Stomach (tissue), 4 donors: ENCODE measurements at regions not wholly inside any gene's neighbourhood (a gene's known extent, or its start where the extent isn't known, plus 50 kb on each side); places are given as distances from the start of the nearest gene placed in this dataset.

ENCODE experiments used
- POLR2A ChIP-seq, 4 donors: fragments of 450-650 bp; IDR thresholded peaks; one replicate each; pipeline ENCODE4 v1.6.1; 2016; ENCODE audit warnings: antibody characterized with exemption in 4 of 4, control low read depth in 2 of 4, mild to moderate bottlenecking in 1 of 4, moderate library complexity in 1 of 4
- TF ChIP-seq, protein P1 (sequence below), 7 experiments: fragments of 450-650 bp in 4 of 7; fragments of 200-600 bp in 3 of 7; sonication (generic) in 3 of 7; IDR thresholded peaks; one replicate each; pipeline ENCODE4 v1.5.1; 2016 to 2019; ENCODE audit warnings: antibody characterized with exemption in 7 of 7, control low read depth in 2 of 7, mild to moderate bottlenecking in 1 of 7

DNA sequence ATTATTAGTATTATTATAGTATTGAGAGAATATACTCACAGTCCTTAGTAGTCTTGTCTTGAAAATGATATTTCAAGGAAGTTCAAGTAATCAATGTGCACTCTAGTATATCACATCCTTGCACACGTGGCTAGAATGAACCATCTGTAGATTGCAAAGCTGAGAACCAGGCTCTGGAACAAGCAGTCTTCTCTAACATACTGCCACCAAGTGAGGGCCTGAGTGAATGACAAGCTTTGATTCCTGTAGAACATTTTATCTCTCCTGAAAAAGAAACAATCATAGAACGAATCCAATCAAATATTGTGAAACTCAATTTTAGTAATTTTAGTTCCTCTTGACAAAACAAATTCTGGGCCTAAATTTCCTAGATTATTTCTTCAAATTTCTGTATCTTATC, 55.3 kb upstream of the SULT1C3 start:
- TF ChIP-seq, protein P1, sequence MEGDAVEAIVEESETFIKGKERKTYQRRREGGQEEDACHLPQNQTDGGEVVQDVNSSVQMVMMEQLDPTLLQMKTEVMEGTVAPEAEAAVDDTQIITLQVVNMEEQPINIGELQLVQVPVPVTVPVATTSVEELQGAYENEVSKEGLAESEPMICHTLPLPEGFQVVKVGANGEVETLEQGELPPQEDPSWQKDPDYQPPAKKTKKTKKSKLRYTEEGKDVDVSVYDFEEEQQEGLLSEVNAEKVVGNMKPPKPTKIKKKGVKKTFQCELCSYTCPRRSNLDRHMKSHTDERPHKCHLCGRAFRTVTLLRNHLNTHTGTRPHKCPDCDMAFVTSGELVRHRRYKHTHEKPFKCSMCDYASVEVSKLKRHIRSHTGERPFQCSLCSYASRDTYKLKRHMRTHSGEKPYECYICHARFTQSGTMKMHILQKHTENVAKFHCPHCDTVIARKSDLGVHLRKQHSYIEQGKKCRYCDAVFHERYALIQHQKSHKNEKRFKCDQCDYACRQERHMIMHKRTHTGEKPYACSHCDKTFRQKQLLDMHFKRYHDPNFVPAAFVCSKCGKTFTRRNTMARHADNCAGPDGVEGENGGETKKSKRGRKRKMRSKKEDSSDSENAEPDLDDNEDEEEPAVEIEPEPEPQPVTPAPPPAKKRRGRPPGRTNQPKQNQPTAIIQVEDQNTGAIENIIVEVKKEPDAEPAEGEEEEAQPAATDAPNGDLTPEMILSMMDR (IDR thresholded peaks at IDR 0.05) = peak in 1 of 7 experiments; percentile 11
- no peak for TF ChIP-seq POLR2A (IDR thresholded peaks at IDR 0.05)
